ENCODE measurements at regions not wholly inside any gene's neighbourhood (a gene's known extent, or its start where the extent isn't known, plus 50 kb on each side); places are given as distances from the start of the nearest gene placed in this dataset.

- Histone ChIP-seq H3F3A (ENCODE audit: insufficient read depth, low read length) (no peaks in the 10 kb centered on the region), H4K20me1 (ENCODE audit: insufficient read depth, low read length) (no peaks in the 10 kb centered on the region), H3K4me3 (ENCODE audit: low read length) (no peak overlapping the region), H3K36me3 (replicated peaks; ENCODE audit: insufficient read depth, low read length) (no peaks in the 10 kb centered on the region), H2AFZ (ENCODE audit: low read length) (no peak overlapping the region), H3K79me2 (ENCODE audit: low read length) (no peaks in the 10 kb centered on the region), H3K9me2 (replicated peaks; ENCODE audit: insufficient read depth, low read length) (no peaks in the 10 kb centered on the region), H3K4me2 (ENCODE audit: low read depth, low read length) (no peak overlapping the region), H3K27me3 (replicated peaks; ENCODE audit: insufficient read depth, low read length) (no peaks in the 10 kb centered on the region), H3K4me1 (ENCODE audit: low read length) (no peaks in the 10 kb centered on the region), H3K9me3 (replicated peaks; ENCODE audit: insufficient read depth, low read length) (no peaks in the 10 kb centered on the region), H3K27ac (ENCODE audit: low read length) (no peak overlapping the region), H3K9ac (ENCODE audit: low read length) (no peak overlapping the region)
- DNase-seq, result no peak
- no peak for TF ChIP-seq EZH2 (optimal IDR thresholded peaks at IDR 0.05; ENCODE audit: low read depth, low read length)
- TF ChIP-seq EZH2phosphoT487 (IDR thresholded peaks at IDR 0.05; ENCODE audit: low read length), result no peak
- TF ChIP-seq, protein P1, sequence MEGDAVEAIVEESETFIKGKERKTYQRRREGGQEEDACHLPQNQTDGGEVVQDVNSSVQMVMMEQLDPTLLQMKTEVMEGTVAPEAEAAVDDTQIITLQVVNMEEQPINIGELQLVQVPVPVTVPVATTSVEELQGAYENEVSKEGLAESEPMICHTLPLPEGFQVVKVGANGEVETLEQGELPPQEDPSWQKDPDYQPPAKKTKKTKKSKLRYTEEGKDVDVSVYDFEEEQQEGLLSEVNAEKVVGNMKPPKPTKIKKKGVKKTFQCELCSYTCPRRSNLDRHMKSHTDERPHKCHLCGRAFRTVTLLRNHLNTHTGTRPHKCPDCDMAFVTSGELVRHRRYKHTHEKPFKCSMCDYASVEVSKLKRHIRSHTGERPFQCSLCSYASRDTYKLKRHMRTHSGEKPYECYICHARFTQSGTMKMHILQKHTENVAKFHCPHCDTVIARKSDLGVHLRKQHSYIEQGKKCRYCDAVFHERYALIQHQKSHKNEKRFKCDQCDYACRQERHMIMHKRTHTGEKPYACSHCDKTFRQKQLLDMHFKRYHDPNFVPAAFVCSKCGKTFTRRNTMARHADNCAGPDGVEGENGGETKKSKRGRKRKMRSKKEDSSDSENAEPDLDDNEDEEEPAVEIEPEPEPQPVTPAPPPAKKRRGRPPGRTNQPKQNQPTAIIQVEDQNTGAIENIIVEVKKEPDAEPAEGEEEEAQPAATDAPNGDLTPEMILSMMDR (IDR thresholded peaks at IDR 0.05; ENCODE audit: low read length), result no peak
Observed at GRCh38 chr20:18904192-18904591, 90.6 kb downstream of the SCP2D1 start.

DNA sequence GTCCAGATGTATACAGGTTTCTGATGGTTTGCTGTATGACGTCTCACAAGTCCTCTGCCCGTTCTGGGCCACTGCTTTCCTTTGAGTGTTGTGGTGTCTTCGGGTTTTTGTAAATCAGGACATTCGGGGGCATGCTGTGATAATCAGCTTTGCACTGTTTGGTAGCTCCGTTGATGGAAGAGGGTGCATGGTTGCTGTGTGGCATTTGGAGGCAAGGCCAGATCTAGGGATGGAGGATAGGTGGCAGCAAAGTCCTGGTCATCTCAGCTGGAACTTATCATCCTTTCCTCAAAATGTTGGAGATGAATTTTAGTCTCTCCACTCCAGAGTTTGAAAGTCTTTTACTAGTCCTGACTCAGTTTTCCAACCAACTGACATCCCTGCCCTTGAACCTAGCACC, 91.0 kb downstream of the SCP2D1 start:
- no peak overlapping the region for H3K27ac ChIP-seq (ENCODE audit: low read length)
- no peak overlapping the region for H3K9ac ChIP-seq (ENCODE audit: low read length)
- no peaks in the 10 kb centered on the region for H3F3A ChIP-seq (ENCODE audit: insufficient read depth, low read length)
- no peaks in the 10 kb centered on the region for H3K27me3 ChIP-seq (replicated peaks; ENCODE audit: insufficient read depth, low read length)
- H3K4me3 ChIP-seq (ENCODE audit: low read length), result no peak overlapping the region
- H4K20me1 ChIP-seq (ENCODE audit: insufficient read depth, low read length), result no peaks in the 10 kb centered on the region
- no peaks in the 10 kb centered on the region for H3K9me2 ChIP-seq (replicated peaks; ENCODE audit: insufficient read depth, low read length)
- H3K36me3 ChIP-seq (replicated peaks; ENCODE audit: insufficient read depth, low read length), result no peaks in the 10 kb centered on the region
- no peak overlapping the region for H2AFZ ChIP-seq (ENCODE audit: low read length)
- no peaks in the 10 kb centered on the region for H3K79me2 ChIP-seq (ENCODE audit: low read length)
- no peaks in the 10 kb centered on the region for H3K4me1 ChIP-seq (ENCODE audit: low read length)
- no peak for DNase-seq
- no peak for TF ChIP-seq EZH2 (optimal IDR thresholded peaks at IDR 0.05; ENCODE audit: low read depth, low read length)
- no peak for TF ChIP-seq EZH2phosphoT487 (IDR thresholded peaks at IDR 0.05; ENCODE audit: low read length)
- TF ChIP-seq, protein P1 (IDR thresholded peaks at IDR 0.05; ENCODE audit: low read length), result 0 out of 2 replicates have a peak, but pooled peaks have one; percentile 4
- H3K9me3 ChIP-seq (replicated peaks; ENCODE audit: insufficient read depth, low read length), result no peaks in the 10 kb centered on the region
- H3K4me2 ChIP-seq (ENCODE audit: low read depth, low read length), result no peak overlapping the region

GRCh38 chr20:18906046-18906445, 92.5 kb downstream of the SCP2D1 start:
- Histone ChIP-seq H4K20me1 (ENCODE audit: insufficient read depth, low read length) (no peaks in the 10 kb centered on the region), H3K4me2 (ENCODE audit: low read depth, low read length) (no peak overlapping the region), H3K9ac (ENCODE audit: low read length) (no peak overlapping the region), H3K9me3 (replicated peaks; ENCODE audit: insufficient read depth, low read length) (no peaks in the 10 kb centered on the region), H3K36me3 (replicated peaks; ENCODE audit: insufficient read depth, low read length) (no peaks in the 10 kb centered on the region), H2AFZ (ENCODE audit: low read length) (no peak overlapping the region), H3K27me3 (replicated peaks; ENCODE audit: insufficient read depth, low read length) (no peaks in the 10 kb centered on the region), H3K79me2 (ENCODE audit: low read length) (no peaks in the 10 kb centered on the region), H3K4me1 (ENCODE audit: low read length) (no peaks in the 10 kb centered on the region), H3K9me2 (replicated peaks; ENCODE audit: insufficient read depth, low read length) (no peaks in the 10 kb centered on the region), H3F3A (ENCODE audit: insufficient read depth, low read length) (no peaks in the 10 kb centered on the region), H3K4me3 (ENCODE audit: low read length) (no peak overlapping the region), H3K27ac (ENCODE audit: low read length) (no peak overlapping the region)
- DNase-seq, result no peak
- TF ChIP-seq, protein P1 (IDR thresholded peaks at IDR 0.05; ENCODE audit: low read length), result no peak
- TF ChIP-seq EZH2 (optimal IDR thresholded peaks at IDR 0.05; ENCODE audit: low read depth, low read length), result no peak
- TF ChIP-seq EZH2phosphoT487 (IDR thresholded peaks at IDR 0.05; ENCODE audit: low read length), result no peak

Measured in MM.1S (cell line).